OCI-LY3 (cell line): ENCODE measurements at regions not wholly inside any gene's neighbourhood (a gene's known extent, or its start where the extent isn't known, plus 50 kb on each side); places are given as distances from the start of the nearest gene placed in this dataset.

Experiments used
- H2AFZ ChIP-seq: fragments of 200-600, 300-600 bp; shearing (Covaris generic); 2 replicates; pipeline ENCODE4 v1.6.0; 2014; ENCODE audit warnings: antibody characterized with exemption, low read depth, low read length
- H3K27ac ChIP-seq: fragments of 200-600, 300-600 bp; sonication (generic); 2 replicates; pipeline ENCODE4 v1.5.1; 2014; ENCODE audit warnings: mild to moderate bottlenecking, low read length, moderate library complexity, mixed read lengths
- H3K27me3 ChIP-seq: fragments of 200-600, 300-600 bp; sonication (generic); 2 replicates; pipeline ENCODE4 v1.6.1; 2014; ENCODE audit warnings: low read depth, low read length, mixed read lengths
- H3K36me3 ChIP-seq: fragments of 200-600, 300-600 bp; sonication (generic); replicated peaks from 2 replicates; pipeline ENCODE3; 2014; ENCODE audit warnings: low read depth, low read length, mixed read lengths
- H3K4me1 ChIP-seq: fragments of 300-600, 200-600 bp; sonication (generic); 2 replicates; pipeline ENCODE4 v1.6.1; 2014; ENCODE audit warnings: low read length, mixed read lengths
- H3K4me2 ChIP-seq: fragments of 200-600, 300-600 bp; sonication (generic); 2 replicates; pipeline ENCODE4 v1.6.1; 2014; ENCODE audit warnings: low read length, mixed read lengths
- H3K4me3 ChIP-seq: fragments of 300-600, 200-600 bp; sonication (generic); 2 replicates; pipeline ENCODE4 v1.5.1; 2014; ENCODE audit warnings: antibody characterized with exemption, mild to moderate bottlenecking, low read length, moderate library complexity
- H3K79me2 ChIP-seq: fragments of 300-600, 200-600 bp; shearing (Covaris generic); 2 replicates; pipeline ENCODE4 v1.6.1; 2014; ENCODE audit warnings: mild to moderate bottlenecking, low read length, mixed read lengths
- H3K9ac ChIP-seq: fragments of 300-600, 200-600 bp; shearing (Covaris generic); 2 replicates; pipeline ENCODE4 v1.6.0; 2014; ENCODE audit warnings: mild to moderate bottlenecking, low read length, moderate library complexity
- H3K9me3 ChIP-seq: fragments of 200-600, 300-600 bp; shearing (Covaris generic); 2 replicates; pipeline ENCODE4 v1.6.1; 2014; ENCODE audit warnings: low read length, mixed read lengths; ENCODE audit not compliant: insufficient read depth
- H4K20me1 ChIP-seq: fragments of 200-600, 300-600 bp; sonication (generic); 2 replicates; pipeline ENCODE4 v1.6.1; 2016; ENCODE audit warnings: low read length, mixed read lengths; ENCODE audit not compliant: insufficient read depth
- EZH2phosphoT487 ChIP-seq: fragments of 200-600 bp; shearing (Covaris generic); IDR thresholded peaks from 2 replicates; pipeline ENCODE4 v1.6.1; 2018; ENCODE audit warnings: antibody characterized with exemption, mixed run types, low read depth
- TF ChIP-seq, protein P1 (sequence below): fragments of 200-600, 300-600 bp; sonication (generic); IDR thresholded peaks from 2 replicates; pipeline ENCODE4 v1.5.1; 2014; ENCODE audit warnings: antibody characterized with exemption, low read length, low read depth

DNA sequence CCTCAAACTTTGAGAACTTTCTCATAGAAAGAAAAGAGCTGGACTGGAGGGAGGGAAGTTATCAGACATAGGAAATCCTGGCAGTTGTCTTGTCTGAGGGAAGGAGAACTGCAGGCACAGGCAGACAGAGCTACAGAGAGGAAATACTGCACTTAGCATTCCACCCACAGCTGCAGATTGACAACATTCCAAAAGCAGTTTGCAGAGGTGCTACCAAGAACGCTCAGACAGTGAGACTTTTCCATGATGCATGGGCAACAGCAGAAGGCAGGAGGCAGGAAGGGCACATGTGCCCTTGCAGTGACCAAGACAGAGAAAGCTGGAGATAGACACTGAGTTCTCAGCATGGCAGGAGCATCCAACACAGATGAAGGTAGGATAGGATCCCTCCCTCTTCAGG, 327.5 kb upstream of the ZNF462 start:
- no peaks in the 10 kb centered on the region for H4K20me1 ChIP-seq
- H3K36me3 ChIP-seq, result no peaks in the 10 kb centered on the region
- no peak overlapping the region for H3K4me2 ChIP-seq
- H3K9ac ChIP-seq, result no peak overlapping the region
- no peak overlapping the region for H3K4me3 ChIP-seq
- no peaks in the 10 kb centered on the region for H3K27me3 ChIP-seq
- no peak overlapping the region for H2AFZ ChIP-seq
- no peak overlapping the region for H3K27ac ChIP-seq
- no peaks in the 10 kb centered on the region for H3K79me2 ChIP-seq
- H3K4me1 ChIP-seq, result peaks cover 11% of the 10 kb centered on the region
- TF ChIP-seq, protein P1, sequence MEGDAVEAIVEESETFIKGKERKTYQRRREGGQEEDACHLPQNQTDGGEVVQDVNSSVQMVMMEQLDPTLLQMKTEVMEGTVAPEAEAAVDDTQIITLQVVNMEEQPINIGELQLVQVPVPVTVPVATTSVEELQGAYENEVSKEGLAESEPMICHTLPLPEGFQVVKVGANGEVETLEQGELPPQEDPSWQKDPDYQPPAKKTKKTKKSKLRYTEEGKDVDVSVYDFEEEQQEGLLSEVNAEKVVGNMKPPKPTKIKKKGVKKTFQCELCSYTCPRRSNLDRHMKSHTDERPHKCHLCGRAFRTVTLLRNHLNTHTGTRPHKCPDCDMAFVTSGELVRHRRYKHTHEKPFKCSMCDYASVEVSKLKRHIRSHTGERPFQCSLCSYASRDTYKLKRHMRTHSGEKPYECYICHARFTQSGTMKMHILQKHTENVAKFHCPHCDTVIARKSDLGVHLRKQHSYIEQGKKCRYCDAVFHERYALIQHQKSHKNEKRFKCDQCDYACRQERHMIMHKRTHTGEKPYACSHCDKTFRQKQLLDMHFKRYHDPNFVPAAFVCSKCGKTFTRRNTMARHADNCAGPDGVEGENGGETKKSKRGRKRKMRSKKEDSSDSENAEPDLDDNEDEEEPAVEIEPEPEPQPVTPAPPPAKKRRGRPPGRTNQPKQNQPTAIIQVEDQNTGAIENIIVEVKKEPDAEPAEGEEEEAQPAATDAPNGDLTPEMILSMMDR, result no peak
- no peak for TF ChIP-seq EZH2phosphoT487
- H3K9me3 ChIP-seq, result no peaks in the 10 kb centered on the region

DNA sequence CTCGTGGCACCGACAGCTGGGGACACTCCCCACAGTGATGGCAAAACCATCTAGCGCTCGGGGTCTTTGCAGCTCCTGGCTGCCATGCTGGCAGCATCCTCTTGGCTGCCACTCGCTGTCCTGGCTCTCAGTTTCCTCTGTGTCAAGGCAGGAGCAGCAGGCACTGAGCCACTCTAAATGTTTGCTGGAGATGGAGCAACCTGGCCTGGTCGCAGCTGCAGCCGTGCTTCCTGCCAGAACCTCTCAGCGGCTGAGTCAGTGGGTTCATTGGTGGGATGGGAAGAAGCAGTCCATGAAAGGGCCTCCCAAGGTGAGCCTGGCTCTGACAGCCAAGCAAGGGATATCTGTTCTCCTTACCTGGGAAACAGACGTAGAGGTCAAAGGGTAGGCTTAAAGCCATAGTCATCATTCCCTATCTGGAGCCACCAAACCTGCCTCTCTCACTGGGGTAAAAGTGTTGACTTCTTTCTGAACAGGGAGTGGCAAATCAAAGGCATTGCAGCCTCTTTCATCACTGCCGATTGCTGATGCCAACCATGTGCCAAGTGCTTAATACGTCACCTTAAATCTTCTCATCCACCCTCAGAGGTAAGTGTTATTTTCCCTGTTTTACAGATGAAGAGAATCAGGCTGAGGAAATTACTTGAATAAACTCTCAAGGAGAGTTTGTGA, 304.8 kb upstream of the ZNF462 start:
- H2AFZ ChIP-seq, result no peak overlapping the region
- H4K20me1 ChIP-seq, result no peaks in the 10 kb centered on the region
- no peak overlapping the region for H3K27ac ChIP-seq
- H3K79me2 ChIP-seq, result no peaks in the 10 kb centered on the region
- no peak overlapping the region for H3K4me2 ChIP-seq
- no peaks in the 10 kb centered on the region for H3K4me1 ChIP-seq
- H3K4me3 ChIP-seq, result no peak overlapping the region
- H3K36me3 ChIP-seq, result no peaks in the 10 kb centered on the region
- H3K27me3 ChIP-seq, result no peaks in the 10 kb centered on the region
- H3K9me3 ChIP-seq, result no peaks in the 10 kb centered on the region
- H3K9ac ChIP-seq, result no peak overlapping the region
- no peak for TF ChIP-seq EZH2phosphoT487
- TF ChIP-seq, protein P1, result no peak

DNA sequence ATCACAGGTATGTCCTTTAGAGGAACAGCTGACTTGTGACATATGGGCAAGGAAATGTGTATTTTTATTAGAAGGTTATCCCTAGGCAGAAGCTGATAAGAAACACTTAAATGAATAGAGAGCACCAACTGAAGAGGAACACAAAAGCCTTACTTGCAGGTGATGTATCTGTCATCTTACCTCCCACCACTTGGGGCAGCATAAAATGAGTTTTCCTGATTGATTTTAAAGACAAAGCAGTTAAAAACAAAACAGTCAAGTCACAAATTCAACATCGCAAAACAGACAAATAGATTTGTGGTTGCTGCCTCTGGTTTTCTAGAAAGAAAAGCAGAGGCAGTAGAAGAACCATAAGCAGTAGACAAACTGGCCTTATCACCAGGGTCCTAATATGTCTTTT, 302.4 kb upstream of the ZNF462 start:
- TF ChIP-seq, protein P1, result peak; percentile 44
- no peak for TF ChIP-seq EZH2phosphoT487
- Histone ChIP-seq H3K79me2 (no peaks in the 10 kb centered on the region), H3K4me2 (no peak overlapping the region), H3K27me3 (no peaks in the 10 kb centered on the region), H3K9ac (no peak overlapping the region), H3K27ac (no peak overlapping the region), H3K9me3 (no peaks in the 10 kb centered on the region), H4K20me1 (no peaks in the 10 kb centered on the region), H3K4me1 (no peaks in the 10 kb centered on the region), H3K36me3 (no peaks in the 10 kb centered on the region), H3K4me3 (no peak overlapping the region), H2AFZ (no peak overlapping the region)

DNA sequence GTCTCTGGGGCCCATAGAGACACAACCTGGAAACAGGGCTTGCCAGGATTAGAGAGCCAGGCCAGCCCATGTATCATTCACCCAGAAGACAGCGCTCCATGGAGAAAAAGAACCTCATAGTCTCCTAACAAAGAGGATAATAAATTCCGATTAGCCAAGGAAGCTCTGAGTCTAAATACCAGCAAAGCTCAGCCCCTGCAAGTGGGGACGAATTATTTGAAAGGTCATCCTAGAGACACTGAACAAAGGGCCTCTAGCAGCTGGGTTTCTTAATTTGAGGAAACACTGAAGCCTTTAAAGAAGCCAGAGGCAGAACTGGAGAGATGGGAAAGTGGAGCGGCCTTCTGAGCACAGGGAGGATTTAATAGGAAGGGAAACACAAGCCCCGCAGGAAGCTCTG, 287.1 kb upstream of the ZNF462 start:
- Histone ChIP-seq H2AFZ (no peak overlapping the region), H3K4me2 (no peak overlapping the region), H4K20me1 (no peaks in the 10 kb centered on the region), H3K4me1 (peaks cover 21% of the 10 kb centered on the region), H3K79me2 (no peaks in the 10 kb centered on the region), H3K9me3 (peaks cover 9% of the 10 kb centered on the region; the same call in 1 of the 2 replicates), H3K27ac (no peak overlapping the region), H3K4me3 (no peak overlapping the region), H3K27me3 (peaks cover 4% of the 10 kb centered on the region; the same call in 1 of the 2 replicates), H3K9ac (no peak overlapping the region), H3K36me3 (peaks cover 14% of the 10 kb centered on the region)
- TF ChIP-seq, protein P1, result no peak
- no peak for TF ChIP-seq EZH2phosphoT487
